ENCODE measurements at regions not wholly inside any gene's neighbourhood (a gene's known extent, or its start where the extent isn't known, plus 50 kb on each side); places are given as distances from the start of the nearest gene placed in this dataset.
"Not testable (repeated sequence)": the region's sequence is repeated elsewhere in the genome, so short reads cannot be mapped to it uniquely, and the experiment has no call there.

DNA sequence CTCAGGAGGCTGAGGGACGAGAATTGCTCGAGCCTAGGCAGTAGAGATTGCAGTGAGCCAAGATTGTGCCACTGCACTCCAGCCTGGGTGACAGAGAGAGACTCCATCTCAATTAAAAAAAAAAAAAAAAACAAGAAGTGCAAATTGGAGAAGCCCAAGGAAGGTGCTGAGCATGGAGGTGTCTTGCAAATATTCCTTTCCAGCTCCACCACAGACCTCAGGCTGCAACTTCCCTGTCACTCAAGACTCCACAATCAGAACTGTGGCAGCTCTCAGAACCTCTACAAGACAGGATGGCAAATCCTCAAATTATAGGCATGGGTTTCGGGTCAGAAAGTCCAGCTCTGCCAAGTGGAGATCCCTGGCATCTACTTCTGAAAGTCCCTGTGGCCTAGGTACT is 104.4 kb upstream of the TIAM1 start:
- DNase-seq: no peak

- no peak for DNase-seq
Observed at GRCh38 chr21:31447505-31447904, 103.4 kb upstream of the TIAM1 start.

DNA sequence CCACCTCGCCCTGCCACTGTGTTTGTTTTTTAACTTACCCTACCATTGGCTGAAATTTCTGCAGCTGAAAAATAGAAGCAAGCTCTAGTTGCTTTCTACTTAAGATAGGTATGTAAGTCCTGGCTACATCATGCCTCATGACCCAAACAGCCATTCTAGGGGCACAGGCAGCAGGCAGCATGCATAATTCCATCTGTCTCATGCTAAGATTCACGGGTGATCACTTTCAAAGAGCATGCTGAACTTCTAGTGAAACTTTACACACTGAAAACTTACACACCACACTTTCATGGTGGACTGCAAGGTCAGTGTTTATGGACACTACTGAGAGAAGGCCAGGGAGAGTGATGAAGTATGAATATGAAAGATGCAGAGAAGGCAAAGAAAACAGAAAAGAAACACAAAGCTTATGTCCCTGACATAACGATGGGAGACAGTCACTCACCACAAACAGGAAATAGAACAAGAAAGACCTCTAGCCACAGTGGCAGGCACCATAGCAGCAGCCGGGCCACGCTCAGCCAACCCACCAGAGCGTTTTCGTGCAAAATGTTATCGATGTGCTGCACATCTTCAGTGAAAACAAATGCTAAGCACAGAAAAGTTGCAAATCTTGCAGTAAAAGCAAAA is 102.3 kb upstream of the TIAM1 start:
- peak; percentile 43 for DNase-seq

DNA sequence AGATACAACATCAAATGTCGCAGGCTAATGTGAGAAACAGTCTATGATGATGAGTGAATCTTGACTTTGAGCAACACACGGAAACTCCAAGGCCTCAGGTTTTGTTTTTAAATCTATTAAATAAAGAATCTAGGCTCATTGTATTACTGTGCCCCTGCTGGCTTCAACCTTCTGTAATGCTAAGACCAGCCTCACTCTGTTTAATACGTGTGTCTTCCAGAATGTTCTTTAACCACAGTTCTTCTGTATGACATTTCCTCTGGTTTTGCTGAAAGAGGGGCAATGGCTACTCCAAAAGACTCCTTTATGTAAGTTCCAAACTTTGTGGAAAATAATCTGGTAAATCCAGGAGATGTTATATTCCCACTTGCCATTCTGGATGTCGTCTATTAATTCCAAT is 101.1 kb upstream of the TIAM1 start:
- DNase-seq: no peak

DNA sequence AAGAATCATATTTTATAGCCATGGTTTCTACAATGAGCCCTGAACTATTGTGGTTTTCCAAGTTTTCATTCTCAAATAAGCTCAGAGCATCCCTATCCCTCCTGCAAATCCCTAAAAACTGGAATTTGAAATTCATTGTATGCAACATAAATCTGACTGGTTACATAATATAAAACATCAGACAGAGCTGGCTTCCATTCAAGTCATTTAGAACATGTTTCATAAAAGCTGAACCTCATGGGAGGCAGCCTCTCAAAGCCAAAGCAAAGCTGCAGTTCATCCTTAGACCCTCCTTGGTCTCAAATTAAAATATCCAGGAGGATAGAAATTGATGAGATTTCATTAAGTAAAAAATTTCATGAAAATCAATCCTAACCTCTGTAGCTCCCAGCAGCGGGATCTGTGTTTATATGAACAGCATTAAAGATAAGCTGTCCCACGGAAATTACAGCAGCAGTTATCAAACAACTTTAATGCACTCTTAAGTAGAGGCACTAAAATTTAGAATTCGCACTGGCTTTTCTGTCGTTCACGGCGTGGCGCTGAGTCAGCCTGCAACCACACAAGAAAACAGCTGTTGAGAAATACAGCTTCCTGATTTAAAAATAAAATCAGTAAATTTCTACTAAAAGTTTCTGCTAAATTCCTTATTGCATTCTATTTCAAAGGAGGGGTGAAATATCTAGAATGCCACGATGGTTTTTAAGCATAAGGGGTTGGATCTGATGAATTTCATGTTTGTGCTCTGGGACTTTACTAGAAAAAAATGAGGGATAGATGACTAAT is 99.9 kb upstream of the TIAM1 start:
- no peak for DNase-seq

GRCh38 chr21:31442339-31442738 is 98.3 kb upstream of the TIAM1 start:
- no peak for DNase-seq

DNA sequence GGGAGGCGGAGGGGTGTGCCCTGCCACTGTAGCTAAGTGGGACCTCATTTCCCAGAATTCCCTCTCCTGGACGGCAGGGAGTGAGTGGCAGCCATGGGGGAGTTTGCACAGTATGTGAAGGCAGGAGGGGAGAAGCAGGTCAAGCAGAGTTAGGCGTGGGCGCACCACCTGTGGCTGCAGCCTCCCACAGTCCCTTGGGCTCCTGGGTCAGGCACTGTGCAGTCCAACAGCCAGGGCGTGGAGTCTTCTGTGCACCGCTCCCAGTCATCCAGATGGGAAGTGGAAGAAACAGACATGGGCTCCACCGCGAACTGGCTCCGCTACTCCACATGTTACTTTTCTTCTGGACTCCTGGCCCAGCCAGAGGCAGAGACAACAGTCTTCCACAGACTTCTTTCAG is 85.4 kb upstream of the TIAM1 start:
- no peak for DNase-seq

DNA sequence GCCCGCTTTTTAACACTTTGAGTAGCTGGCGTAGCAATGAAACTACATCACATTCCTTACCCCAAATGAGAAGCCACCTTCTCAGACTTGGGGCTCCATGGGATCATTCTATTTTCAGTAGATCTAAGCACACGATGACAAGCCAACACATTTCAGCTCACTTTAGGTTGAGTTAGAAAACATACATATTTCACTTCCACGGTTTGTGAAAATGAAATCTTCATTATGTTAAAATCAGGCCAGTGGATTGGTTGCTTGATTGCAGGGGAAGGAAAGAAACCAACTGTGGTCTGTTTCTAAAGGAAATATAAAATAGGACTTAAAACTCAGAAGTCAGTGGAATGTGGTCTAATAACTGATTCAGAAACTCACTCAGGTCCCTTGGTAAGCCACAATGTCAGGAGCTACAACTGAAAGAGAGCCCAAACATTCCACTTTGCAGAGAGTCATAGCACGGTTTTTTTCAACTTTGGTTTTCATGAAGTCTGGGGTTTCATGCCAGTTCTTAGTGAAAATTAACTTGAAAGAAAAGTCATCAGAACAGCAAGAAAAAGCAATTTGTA is 82.3 kb upstream of the TIAM1 start:
- DNase-seq: no peak

GRCh38 chr21:31425138-31425537 is 81.1 kb upstream of the TIAM1 start:
- DNase-seq: no peak

GRCh38 chr21:31424058-31424457 is 80.0 kb upstream of the TIAM1 start:
- no peak for DNase-seq

DNA sequence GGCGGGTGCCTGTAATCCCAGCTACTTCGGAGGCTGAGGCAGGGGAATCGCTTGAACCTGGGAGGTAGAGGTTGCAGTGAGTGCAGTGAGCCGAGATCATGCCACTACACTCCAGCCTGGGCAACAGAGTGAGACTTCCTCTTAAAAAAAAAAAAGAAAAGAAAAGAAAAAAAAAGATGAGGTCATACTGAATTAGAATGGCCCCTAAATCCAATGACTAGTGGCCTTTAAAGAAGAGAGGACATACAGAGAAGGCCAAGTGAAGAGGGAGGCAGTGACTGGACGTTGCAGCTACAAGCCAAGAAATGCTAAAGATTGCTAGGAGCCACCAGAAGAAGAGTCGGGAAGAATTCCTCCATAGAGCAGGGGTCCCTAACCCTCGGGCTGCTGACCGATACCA is 76.9 kb upstream of the TIAM1 start:
- DNase-seq: no peak

GRCh38 chr21:31420354-31420753 is 76.3 kb upstream of the TIAM1 start:
- no peak for DNase-seq

DNA sequence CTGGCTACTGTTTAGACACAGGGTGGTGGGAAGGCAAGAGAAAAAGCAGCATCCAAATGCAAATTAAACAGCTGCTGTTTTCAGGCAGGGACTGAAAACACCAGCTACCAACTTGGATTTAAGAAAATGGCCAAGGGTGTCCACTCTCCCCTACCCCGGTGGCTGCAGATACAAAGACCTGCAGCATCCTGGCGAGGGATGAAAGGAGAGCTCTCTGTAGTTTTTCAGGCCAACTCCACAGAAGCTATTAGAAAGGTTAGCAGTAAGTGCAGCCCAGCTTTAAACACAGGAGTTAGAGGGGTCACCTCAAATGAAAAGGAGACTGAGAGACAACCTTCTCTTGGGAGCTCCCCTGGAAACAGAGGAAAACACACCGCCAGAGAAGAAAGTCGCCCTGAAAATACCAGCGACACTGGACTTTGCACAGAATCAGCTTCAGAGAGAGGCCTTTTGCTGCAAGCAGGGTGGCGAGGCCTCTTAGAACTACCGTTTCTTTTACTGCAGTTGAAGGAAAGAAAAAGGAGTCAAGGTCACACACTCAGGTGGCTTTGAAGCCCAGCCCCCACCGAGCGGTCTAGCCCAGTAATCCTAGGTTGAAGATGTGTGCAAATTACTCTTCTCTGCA is 74.4 kb upstream of the TIAM1 start:
- no peak for DNase-seq

GRCh38 chr21:31417214-31417613 is 73.2 kb upstream of the TIAM1 start:
- DNase-seq: not testable (repeated sequence)

- DNase-seq: no peak
Observed at GRCh38 chr21:31416465-31416864, 72.4 kb upstream of the TIAM1 start.

GRCh38 chr21:31414263-31415000 is 70.4 kb upstream of the TIAM1 start:
- DNase-seq: no peak

DNA sequence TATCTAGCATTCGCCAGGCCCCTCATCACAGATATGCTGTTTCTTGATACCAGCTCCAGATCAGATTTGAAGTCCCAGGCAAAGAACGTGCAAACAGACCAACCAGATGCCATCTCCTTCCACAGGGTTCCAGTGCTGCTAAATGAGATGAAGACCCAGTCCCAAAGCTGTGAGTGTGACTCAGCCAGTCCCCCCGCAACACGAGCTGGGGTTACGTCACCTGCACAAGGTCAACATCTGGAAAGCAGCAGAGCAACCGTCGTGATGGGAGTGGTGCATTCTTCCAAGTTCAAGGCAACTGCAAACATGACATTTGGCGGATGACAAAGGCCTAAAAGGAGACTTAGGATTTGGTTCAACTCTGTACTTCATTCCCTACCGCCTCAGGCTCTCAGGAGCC is 69.6 kb upstream of the TIAM1 start:
- DNase-seq: no peak

GRCh38 chr21:31410499-31411131 is 66.6 kb upstream of the TIAM1 start:
- no peak for DNase-seq

DNA sequence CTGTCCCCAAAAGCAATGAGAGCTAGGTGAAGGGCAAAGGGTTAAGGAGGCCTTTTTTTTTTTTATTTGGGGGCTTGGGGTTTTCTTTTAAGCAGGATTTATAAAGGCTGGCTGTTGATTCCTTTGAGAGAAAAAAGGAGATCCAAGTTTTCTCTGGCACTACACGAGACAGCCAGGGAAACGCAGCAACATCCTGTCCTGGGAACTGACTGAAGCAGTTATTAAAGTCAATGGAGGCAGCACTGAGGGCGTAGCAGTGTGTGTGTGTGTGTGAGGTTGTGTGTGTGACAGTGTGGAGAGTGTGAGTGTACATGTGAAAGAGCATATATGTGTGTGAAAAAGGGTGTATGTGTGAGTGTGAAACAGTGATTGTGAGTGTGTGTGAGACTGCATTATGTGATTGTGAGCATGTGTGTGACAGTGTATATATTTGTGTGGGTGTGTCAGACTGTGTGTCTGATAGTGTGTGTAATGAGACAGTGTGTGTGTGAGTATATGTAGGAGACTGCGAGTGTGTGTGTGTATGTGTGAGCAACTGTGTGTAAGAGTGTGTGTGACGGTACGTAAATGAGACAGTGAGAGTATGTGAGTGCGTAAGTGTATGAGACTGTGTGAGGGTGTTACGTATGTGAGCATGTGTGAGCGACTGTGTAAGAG is 65.9 kb upstream of the TIAM1 start:
- DNase-seq: no peak

GRCh38 chr21:31408301-31409088 is 64.4 kb upstream of the TIAM1 start:
- no peak for DNase-seq

- no peak for DNase-seq
Observed at GRCh38 chr21:31406510-31406909, 62.4 kb upstream of the TIAM1 start.

Measured in activated effector memory CD4-positive, alpha-beta T cell treated with Interleukin-2 at 50 U/mL for 16 hours (primary cell).